ENCODE measurements at regions not wholly inside any gene's neighbourhood (a gene's known extent, or its start where the extent isn't known, plus 50 kb on each side); places are given as distances from the start of the nearest gene placed in this dataset.

DNA sequence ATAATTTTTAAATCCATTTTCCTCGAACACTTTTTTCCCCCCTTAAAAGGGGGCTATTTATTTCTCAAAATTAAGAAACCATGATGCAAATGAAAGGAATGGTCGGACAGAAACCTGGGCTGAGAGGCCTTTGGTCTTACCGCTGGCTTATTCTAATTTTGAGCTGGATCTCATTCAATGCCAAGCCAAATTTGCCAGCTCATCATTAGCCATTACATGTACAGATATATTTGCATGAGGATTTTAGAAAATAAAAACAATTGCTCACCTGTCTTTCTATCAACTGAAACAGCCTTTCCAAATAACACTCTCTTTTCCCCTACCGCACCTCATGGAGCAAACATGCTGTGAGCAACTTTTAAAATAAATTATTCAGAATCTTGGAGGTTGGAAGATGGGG, 219.5 kb upstream of the DTNBP1 start:
- Histone ChIP-seq H3K4me1 (ENCODE audit: control insufficient read depth in 2 of 3, insufficient read depth in 2 of 3, low read depth in 1 of 3, low read length in 3 of 3) (no peaks in the 10 kb centered on the region), H3K27ac (ENCODE audit: low read depth in 2 of 2, low read length in 2 of 2) (no peak overlapping the region), H3K4me3 (ENCODE audit: low read length in 3 of 3) (no peak overlapping the region), H3K27me3 (ENCODE audit: control insufficient read depth, insufficient read depth, low read length) (no peaks in the 10 kb centered on the region), H3K9ac (ENCODE audit: low read length in 3 of 3) (no peak overlapping the region), H3K36me3 (ENCODE audit: control insufficient read depth in 2 of 3, insufficient read depth in 3 of 3, low read length in 3 of 3) (no peaks in the 10 kb centered on the region), H3K9me3 (ENCODE audit: control insufficient read depth in 2 of 3, insufficient read depth in 1 of 3, low read length in 3 of 3) (no peaks in the 10 kb centered on the region)
- intact Hi-C loops (cut with DNase I) = no loop called here
- DNase-seq = no peak
- TF ChIP-seq CTCF (IDR thresholded peaks at IDR 0.05; ENCODE audit: borderline replicate concordance, extremely low read depth, insufficient read depth) = no peak
- FAIRE-seq = no peak

DNA sequence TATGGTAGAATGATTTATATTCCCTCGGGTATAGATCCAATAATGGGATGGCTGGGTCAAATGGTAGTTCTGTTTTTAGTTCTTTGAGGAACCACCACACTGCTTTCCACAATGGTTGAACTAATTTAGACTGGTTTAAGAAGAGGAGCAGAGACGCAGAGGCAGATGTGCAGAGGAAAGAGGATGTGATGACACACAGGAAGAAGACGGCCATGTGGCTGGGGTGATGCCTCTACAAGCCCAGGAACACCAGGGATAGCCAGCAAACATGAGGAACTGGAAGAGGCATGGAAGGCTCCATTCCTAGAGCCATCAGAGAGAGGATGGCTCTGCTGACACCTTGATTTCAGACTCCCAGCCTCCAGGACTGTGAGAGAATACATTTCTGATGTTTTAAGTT, 218.3 kb upstream of the DTNBP1 start:
- no peak for DNase-seq
- Histone ChIP-seq H3K27me3 (ENCODE audit: control insufficient read depth, insufficient read depth, low read length) (no peaks in the 10 kb centered on the region), H3K36me3 (ENCODE audit: control insufficient read depth in 2 of 3, insufficient read depth in 3 of 3, low read length in 3 of 3) (no peaks in the 10 kb centered on the region), H3K9me3 (ENCODE audit: control insufficient read depth in 2 of 3, insufficient read depth in 1 of 3, low read length in 3 of 3) (no peaks in the 10 kb centered on the region), H3K4me3 (ENCODE audit: low read length in 3 of 3) (no peak overlapping the region), H3K9ac (ENCODE audit: low read length in 3 of 3) (no peak overlapping the region), H3K4me1 (ENCODE audit: control insufficient read depth in 2 of 3, insufficient read depth in 2 of 3, low read depth in 1 of 3, low read length in 3 of 3) (no peaks in the 10 kb centered on the region), H3K27ac (ENCODE audit: low read depth in 2 of 2, low read length in 2 of 2) (no peak overlapping the region)
- FAIRE-seq = no peak
- TF ChIP-seq CTCF (IDR thresholded peaks at IDR 0.05; ENCODE audit: borderline replicate concordance, extremely low read depth, insufficient read depth) = no peak
- intact Hi-C loops (cut with DNase I) = no loop called here

DNA sequence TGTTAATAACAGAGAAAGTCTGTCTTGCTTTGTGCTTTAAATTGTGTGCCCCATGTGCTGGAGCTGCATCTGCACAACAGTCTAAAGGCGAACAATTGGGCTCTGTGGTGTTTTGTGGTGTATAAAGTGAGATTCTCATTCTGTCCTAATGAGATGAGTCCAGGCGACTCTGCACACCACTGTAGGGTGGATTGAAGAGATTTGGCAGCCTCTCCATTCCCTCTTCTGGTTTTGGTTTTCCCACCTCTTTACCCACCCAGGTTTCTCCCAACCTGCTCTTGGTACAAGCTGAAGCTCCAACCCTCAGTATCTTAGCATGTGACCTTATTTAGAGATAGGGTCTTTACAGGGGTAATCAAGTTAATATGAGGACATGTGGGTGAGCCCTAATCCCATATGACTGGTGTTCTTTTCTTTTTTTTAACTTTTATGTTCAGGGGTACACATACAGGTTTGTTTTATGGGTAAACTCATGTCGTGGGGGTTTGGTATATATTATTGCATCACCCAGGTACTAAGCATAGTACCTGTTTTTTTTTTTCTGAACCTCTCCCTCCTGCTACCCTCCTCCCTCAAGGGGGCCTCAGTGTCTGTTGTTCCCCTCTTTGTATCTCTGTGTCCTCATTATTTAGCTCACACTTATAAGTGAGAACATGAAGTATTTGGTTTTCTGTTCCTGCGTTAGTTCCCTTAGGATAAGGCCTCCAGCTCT, 217.6 kb upstream of the DTNBP1 start:
- DNase-seq (no peak), FAIRE-seq (no peak)
- H3K9me3 ChIP-seq (ENCODE audit: control insufficient read depth in 2 of 3, insufficient read depth in 1 of 3, low read length in 3 of 3) = no peaks in the 10 kb centered on the region
- intact Hi-C loops (cut with DNase I) = no loop called here
- H3K27me3 ChIP-seq (ENCODE audit: control insufficient read depth, insufficient read depth, low read length) = no peaks in the 10 kb centered on the region
- H3K4me3 ChIP-seq (ENCODE audit: low read length in 3 of 3) = no peak overlapping the region
- H3K4me1 ChIP-seq (ENCODE audit: control insufficient read depth in 2 of 3, insufficient read depth in 2 of 3, low read depth in 1 of 3, low read length in 3 of 3) = no peaks in the 10 kb centered on the region
- TF ChIP-seq CTCF (IDR thresholded peaks at IDR 0.05; ENCODE audit: borderline replicate concordance, extremely low read depth, insufficient read depth) = no peak
- H3K9ac ChIP-seq (ENCODE audit: low read length in 3 of 3) = no peak overlapping the region
- H3K36me3 ChIP-seq (ENCODE audit: control insufficient read depth in 2 of 3, insufficient read depth in 3 of 3, low read length in 3 of 3) = no peaks in the 10 kb centered on the region
- H3K27ac ChIP-seq (ENCODE audit: low read depth in 2 of 2, low read length in 2 of 2) = no peak overlapping the region

Data from kidney (tissue), 13 donors.